SK-N-SH (cell line): ENCODE measurements at regions not wholly inside any gene's neighbourhood (a gene's known extent, or its start where the extent isn't known, plus 50 kb on each side); places are given as distances from the start of the nearest gene placed in this dataset.

Experiments used
- CTCF ChIA-PET: fragments of 300-600, 350-600 bp; formaldehyde crosslinking; extraction: SDS; loops from one replicate; lab custom pipeline; 2021; lab: Yijun Ruan, JAX
- POLR2A ChIA-PET: fragments of 350-600 bp; sonication (Branson Sonifier 250); formaldehyde crosslinking; extraction: SDS; loops from one replicate; lab custom pipeline; 2020; ENCODE audit warnings: antibody characterized with exemption, inconsistent platforms; lab: Yijun Ruan, JAX
- DNase-seq: peaks from one replicate; pipeline ENCODE4 v3.0.0; 2012
- H2AFZ ChIP-seq: fragments of 200-600 bp; sonication (generic); 2 replicates; pipeline ENCODE4 v1.8.1; 2016; ENCODE audit warnings: antibody characterized with exemption, mild to moderate bottlenecking, low read depth
- H3F3A ChIP-seq: fragments of 200-600 bp; sonication (generic); replicated peaks from 2 replicates; pipeline ENCODE3; 2016; ENCODE audit warnings: antibody characterized with exemption, mild to moderate bottlenecking; ENCODE audit not compliant: insufficient read depth
- H3K27ac ChIP-seq, 2 experiments: fragments of 200-500 bp in 1 of 2; fragments of 200-600 bp in 1 of 2; sonication (Bioruptor generic) in 1 of 2; sonication (generic), shearing (Covaris generic) in 1 of 2; 2 replicates each; pipeline versions ENCODE4 v1.5.1 to v1.6.1; 2014 to 2016; ENCODE audit warnings: low read depth in 2 of 2, inconsistent platforms in 1 of 2, low read length in 1 of 2, mild to moderate bottlenecking in 1 of 2, mixed read lengths in 1 of 2
- H3K27me3 ChIP-seq: fragments of 200-600 bp; sonication (generic), shearing (Covaris generic); 2 replicates; pipeline ENCODE4 v1.6.1; 2016; ENCODE audit warnings: mixed run types; ENCODE audit not compliant: insufficient read depth
- H3K36me3 ChIP-seq, 2 experiments: fragments of 200-500 bp in 1 of 2; fragments of 200-600 bp in 1 of 2; sonication (Bioruptor generic) in 1 of 2; sonication (generic) in 1 of 2; replicated peaks in 1 of 2; 2 replicates each; pipeline versions ENCODE3 to v1.5.1; 2014 to 2016; ENCODE audit warnings: low read length in 1 of 2, mild to moderate bottlenecking in 1 of 2; ENCODE audit not compliant: insufficient read depth in 2 of 2, control insufficient read depth in 1 of 2
- H3K4me1 ChIP-seq, 2 experiments: fragments of 200-500 bp in 1 of 2; fragments of 200-600 bp in 1 of 2; sonication (Bioruptor generic) in 1 of 2; sonication (generic), shearing (Covaris generic) in 1 of 2; 2 replicates each; pipeline versions ENCODE4 v1.5.1 to v1.6.1; 2014 to 2016; ENCODE audit warnings: low read depth in 1 of 2, low read length in 1 of 2, mixed run types in 1 of 2; ENCODE audit not compliant: insufficient read depth in 2 of 2, control insufficient read depth in 1 of 2
- H3K4me2 ChIP-seq: fragments of 200-600 bp; sonication (generic), shearing (Covaris generic); 2 replicates; pipeline ENCODE4 v1.6.1; 2017; ENCODE audit warnings: mixed run types
- H3K4me3 ChIP-seq, 2 experiments: fragments of 200-500 bp in 1 of 2; fragments of 200-600 bp in 1 of 2; sonication (Bioruptor generic) in 1 of 2; sonication (generic), shearing (Covaris generic) in 1 of 2; 2 replicates each; pipeline versions ENCODE4 v1.5.1 to v1.8.1; 2014 to 2016; ENCODE audit warnings: low read depth in 2 of 2, inconsistent platforms in 1 of 2, low read length in 1 of 2, mild to moderate bottlenecking in 1 of 2, mixed read lengths in 1 of 2, moderate library complexity in 1 of 2
- H3K79me2 ChIP-seq: fragments of 200-600 bp; sonication (generic); 2 replicates; pipeline ENCODE4 v1.8.1; 2017; ENCODE audit warnings: mild to moderate bottlenecking; ENCODE audit not compliant: insufficient read depth
- H3K9ac ChIP-seq: fragments of 200-600 bp; sonication (generic); 2 replicates; pipeline ENCODE4 v1.6.1; 2017; ENCODE audit warnings: mixed run types
- H3K9me2 ChIP-seq: fragments of 200-600 bp; sonication (generic); 2 replicates; pipeline ENCODE4 v1.6.1; 2017; ENCODE audit warnings: mixed run types
- H3K9me3 ChIP-seq: fragments of 200-600 bp; sonication (generic); 2 replicates; pipeline ENCODE4 v1.6.1; 2017; ENCODE audit warnings: mixed run types, mild to moderate bottlenecking, moderate library complexity
- H4K20me1 ChIP-seq: fragments of 200-600 bp; sonication (generic); 2 replicates; pipeline ENCODE4 v1.6.1; 2017; ENCODE audit warnings: mild to moderate bottlenecking, mixed run types; ENCODE audit not compliant: insufficient read depth
- CHD2 ChIP-seq: fragments of 150-350 bp; IDR thresholded peaks from 2 replicates; pipeline ENCODE4 v1.6.1; 2018; ENCODE audit warnings: low read length; ENCODE audit not compliant: partially characterized antibody
- CTCF ChIP-seq: fragments of 200-600 bp; sonication (generic); IDR thresholded peaks from 2 replicates; pipeline ENCODE4 v1.6.1; 2017; ENCODE audit warnings: antibody characterized with exemption, mild to moderate bottlenecking, moderate library complexity
- ELF1 ChIP-seq: IDR thresholded peaks from 2 replicates; pipeline ENCODE4 v1.4.0; 2012
- EP300 ChIP-seq, 2 experiments: IDR thresholded peaks; 2 replicates each; pipeline versions ENCODE4 v1.4.0 to v1.6.1; 2012; ENCODE audit warnings: borderline replicate concordance in 1 of 2, low read depth in 1 of 2, low read length in 1 of 2
- EZH2phosphoT487 ChIP-seq: fragments of 200-600 bp; sonication (generic); IDR thresholded peaks from 2 replicates; pipeline ENCODE4 v1.6.1; 2017; ENCODE audit warnings: low read depth, mixed run types, mild to moderate bottlenecking, antibody characterized with exemption, moderate library complexity, borderline replicate concordance
- FOSL2 ChIP-seq: IDR thresholded peaks from 2 replicates; pipeline ENCODE4 v1.4.0; 2012; ENCODE audit warnings: low read depth, mild to moderate bottlenecking, moderate library complexity, borderline replicate concordance
- FOXJ3 ChIP-seq: sonication (generic); formaldehyde crosslinking; IDR thresholded peaks from 2 replicates; pipeline ENCODE4 v1.5.1; 2020; ENCODE audit warnings: mild to moderate bottlenecking, missing genetic modification reagents
- FOXM1 ChIP-seq: IDR thresholded peaks from 2 replicates; pipeline ENCODE4 v1.4.0; 2012; ENCODE audit warnings: low read depth, mild to moderate bottlenecking
- GABPA ChIP-seq: IDR thresholded peaks from 2 replicates; pipeline ENCODE4 v1.4.0; 2012; ENCODE audit warnings: low read depth, mild to moderate bottlenecking
- GATA2 ChIP-seq: sonication (generic); formaldehyde crosslinking; IDR thresholded peaks from 2 replicates; pipeline ENCODE4 v1.5.0; 2020; ENCODE audit warnings: mild to moderate bottlenecking, missing genetic modification reagents
- IRF3 ChIP-seq: fragments of 150-350 bp; IDR thresholded peaks from 2 replicates; pipeline ENCODE4 v1.6.1; 2016; ENCODE audit warnings: mild to moderate bottlenecking, low read depth, low read length
- JUND ChIP-seq: IDR thresholded peaks from 2 replicates; pipeline ENCODE4 v1.4.0; 2012
- MAX ChIP-seq: IDR thresholded peaks from 2 replicates; pipeline ENCODE4 v1.4.0; 2012; ENCODE audit warnings: low read depth
- MEF2A ChIP-seq: IDR thresholded peaks from 2 replicates; pipeline ENCODE4 v1.4.0; 2012; ENCODE audit warnings: low read depth, borderline replicate concordance
- POLR2AphosphoS5 ChIP-seq: IDR thresholded peaks from 2 replicates; pipeline ENCODE4 v1.6.1; 2012; ENCODE audit warnings: low read depth, low read length
- RAD21 ChIP-seq: IDR thresholded peaks from 2 replicates; pipeline ENCODE4 v1.6.1; 2012; ENCODE audit warnings: mild to moderate bottlenecking, low read length
- RCOR1 ChIP-seq: fragments of 150-350 bp; IDR thresholded peaks from 2 replicates; pipeline ENCODE4 v1.6.1; 2017; ENCODE audit warnings: antibody characterized with exemption, low read length
- RFX5 ChIP-seq: IDR thresholded peaks from 2 replicates; pipeline ENCODE4 v1.6.1; 2012; ENCODE audit warnings: mild to moderate bottlenecking, improper control_type of control experiment, low read length
- RXRA ChIP-seq: IDR thresholded peaks from 2 replicates; pipeline ENCODE4 v1.4.0; 2012; ENCODE audit warnings: low read depth, mild to moderate bottlenecking, borderline replicate concordance
- SMC3 ChIP-seq: IDR thresholded peaks from 2 replicates; pipeline ENCODE4 v1.6.1; 2012; ENCODE audit warnings: low read depth, low read length, improper control_type of control experiment
- TCF12 ChIP-seq: IDR thresholded peaks from 2 replicates; pipeline ENCODE4 v1.4.0; 2012
- YY1 ChIP-seq: IDR thresholded peaks from 2 replicates; pipeline ENCODE4 v1.4.0; 2012; ENCODE audit warnings: low read depth, mild to moderate bottlenecking
- whole genome bisulfite sequencing: methylation state at CpG from one replicate; pipeline ENCODE4 v1.1.6; 2017; ENCODE audit warnings: low lambda C conversion rate; 5-methylcytosine and 5-hydroxymethylcytosine counted together

GRCh38 chr10:55426138-55426537, 625.1 kb upstream of the PCDH15 start:
- no peaks in the 10 kb centered on the region for H3K9me2 ChIP-seq
- H4K20me1 ChIP-seq: no peaks in the 10 kb centered on the region
- H3K36me3 ChIP-seq: no peaks in the 10 kb centered on the region
- no peak overlapping the region for H3K4me2 ChIP-seq
- no peaks in the 10 kb centered on the region for H3K9me3 ChIP-seq
- H3K79me2 ChIP-seq: no peaks in the 10 kb centered on the region; the same call in 1 of the 2 replicates
- WGBS: 74% methylated on average over 4 of the region's 9 CpGs
- no peak overlapping the region for H2AFZ ChIP-seq
- H3F3A ChIP-seq: no peaks in the 10 kb centered on the region
- no peak overlapping the region for H3K27ac ChIP-seq
- H3K4me1 ChIP-seq: no peaks in the 10 kb centered on the region; a peak in 1 of 4 replicates
- no peaks in the 10 kb centered on the region for H3K27me3 ChIP-seq
- POLR2A ChIA-PET: no interaction called here
- H3K9ac ChIP-seq: no peak overlapping the region
- no peak for TF ChIP-seq CTCF
- CTCF ChIA-PET: interaction anchor here (1.2 to 1.4 kb wide), 3 partner anchors 16 to 162 kb away, joined by 3 to 7 read pairs (median 4); no protein-coding TSS in a partner anchor
- no peak overlapping the region for H3K4me3 ChIP-seq
- no peak for DNase-seq

GRCh38 chr10:55410415-55410885, 609.4 kb upstream of the PCDH15 start:
- H2AFZ ChIP-seq: peak overlapping the region; percentile 92
- peaks cover 5 to 13% of the 10 kb centered on the region in 2 experiments; a peak in 2 of 4 replicates for H3K4me1 ChIP-seq
- H3K79me2 ChIP-seq: no peaks in the 10 kb centered on the region
- H3K4me2 ChIP-seq: peak overlapping the region; percentile 45
- WGBS: 9% methylated on average over 7 of the region's 7 CpGs
- H4K20me1 ChIP-seq: no peaks in the 10 kb centered on the region
- H3K36me3 ChIP-seq: no peaks in the 10 kb centered on the region
- peak overlapping the region; percentile 17 to 18; a peak in 1 of 4 replicates for H3K4me3 ChIP-seq
- H3K9me2 ChIP-seq: no peaks in the 10 kb centered on the region
- DNase-seq: peak; percentile 51
- no peaks in the 10 kb centered on the region for H3K9me3 ChIP-seq
- H3K9ac ChIP-seq: peak overlapping the region; percentile 24; the same call in 1 of the 2 replicates
- no peaks in the 10 kb centered on the region for H3F3A ChIP-seq
- ChIA-PET POLR2A (interaction anchor here (0.8 kb wide), 1 partner anchor 221 kb away, joined by 3 read pairs; no protein-coding TSS in a partner anchor), CTCF (interaction anchor here (0.6 to 2.0 kb wide), 28 partner anchors 9 to 437 kb away, joined by 3 to 22 read pairs (median 3); no protein-coding TSS in a partner anchor)
- no peaks in the 10 kb centered on the region for H3K27me3 ChIP-seq
- H3K27ac ChIP-seq: peak overlapping the region; percentile 50 to 98
- TF ChIP-seq EP300 (IDR thresholded peaks at IDR 0.05; ENCODE audit: borderline replicate concordance in 1 of 2, low read depth in 1 of 2, low read length in 1 of 2): peak in 1 of 2 experiments; percentile 89; a peak in 3 of 4 replicates
- 0 out of 2 replicates have a peak, but pooled peaks have one; percentile 30 for TF ChIP-seq FOXM1
- TF ChIP-seq CHD2: peak; percentile 79
- no peak for TF ChIP-seq IRF3
- peak; percentile 91 for TF ChIP-seq RAD21
- TF ChIP-seq GATA2 (CRISPR knock-in tag): peak; percentile 51
- peak; percentile 52 for TF ChIP-seq CTCF
- TF ChIP-seq YY1: 0 out of 2 replicates have a peak, but pooled peaks have one; percentile 32
- no peak for TF ChIP-seq FOSL2
- peak; percentile 70 for TF ChIP-seq RFX5
- peak; percentile 53 for TF ChIP-seq TCF12
- peak; percentile 89 for TF ChIP-seq SMC3
- TF ChIP-seq GABPA: no peak
- TF ChIP-seq EZH2phosphoT487: no peak
- no peak for TF ChIP-seq MAX
- TF ChIP-seq ELF1: 0 out of 2 replicates have a peak, but pooled peaks have one; percentile 18
- TF ChIP-seq FOXJ3: no peak
- TF ChIP-seq MEF2A: no peak
- no peak for TF ChIP-seq POLR2AphosphoS5
- TF ChIP-seq RXRA: no peak
- TF ChIP-seq JUND: no peak
- TF ChIP-seq RCOR1: peak; percentile 73; the same call in 1 of the 2 replicates
